ENCODE measurements at regions not wholly inside any gene's neighbourhood (a gene's known extent, or its start where the extent isn't known, plus 50 kb on each side); places are given as distances from the start of the nearest gene placed in this dataset.

- POLR2A ChIA-PET, result no interaction called here
- 0% methylated on average over 2 of the region's 2 CpGs for WGBS (ENCODE audit: low lambda C conversion rate)
Measured at GRCh38 chr13:111549464-111549863, 229.0 kb downstream of the TEX29 start.

GRCh38 chr13:111550062-111550461, 229.6 kb downstream of the TEX29 start:
- no peak overlapping the region for H3K4me3 ChIP-seq (ENCODE audit: low read depth in 2 of 2, low read length in 1 of 2)
- no peak overlapping the region for H2AFZ ChIP-seq (ENCODE audit: low read depth)
- no peak overlapping the region for H3K4me2 ChIP-seq
- no peaks in the 10 kb centered on the region for H3K9me2 ChIP-seq
- H3F3A ChIP-seq (replicated peaks; ENCODE audit: insufficient read depth), result no peaks in the 10 kb centered on the region
- DNase-seq, result no peak
- no peak for TF ChIP-seq TEAD4 (IDR thresholded peaks at IDR 0.05; ENCODE audit: borderline replicate concordance, insufficient read depth)
- TF ChIP-seq CHD2 (IDR thresholded peaks at IDR 0.05; ENCODE audit: low read length, partially characterized antibody), result no peak
- TF ChIP-seq JUND (IDR thresholded peaks at IDR 0.05), result no peak
- TF ChIP-seq YY1 (IDR thresholded peaks at IDR 0.05; ENCODE audit: low read depth), result no peak
- no peak for TF ChIP-seq MAX (IDR thresholded peaks at IDR 0.05; ENCODE audit: low read depth)
- TF ChIP-seq RXRA (IDR thresholded peaks at IDR 0.05; ENCODE audit: borderline replicate concordance, low read depth), result no peak
- no peak for TF ChIP-seq NFIC (IDR thresholded peaks at IDR 0.05; ENCODE audit: borderline replicate concordance)
- no peak for TF ChIP-seq TCF12 (IDR thresholded peaks at IDR 0.05)
- TF ChIP-seq CTCF (IDR thresholded peaks at IDR 0.05), result no peak
- no peak for TF ChIP-seq MXI1 (IDR thresholded peaks at IDR 0.05; ENCODE audit: low read depth, low read length)
- no peak for TF ChIP-seq IRF3 (IDR thresholded peaks at IDR 0.05; ENCODE audit: low read depth, low read length)
- no peak for TF ChIP-seq FOXM1 (IDR thresholded peaks at IDR 0.05; ENCODE audit: low read depth)
- no peak overlapping the region for H3K27ac ChIP-seq (ENCODE audit: low read depth in 2 of 2, low read length in 1 of 2)
- H3K36me3 ChIP-seq (replicated peaks in 1 of 2; ENCODE audit: control insufficient read depth in 1 of 2, insufficient read depth in 2 of 2, low read length in 1 of 2), result no peaks in the 10 kb centered on the region
- ChIA-PET POLR2A (no interaction called here), CTCF (no interaction called here)
- H3K79me2 ChIP-seq (ENCODE audit: insufficient read depth), result no peaks in the 10 kb centered on the region
- H3K9me3 ChIP-seq, result no peaks in the 10 kb centered on the region
- H3K4me1 ChIP-seq (ENCODE audit: control insufficient read depth in 1 of 2, insufficient read depth in 2 of 2, low read depth in 1 of 2, low read length in 1 of 2), result no peaks in the 10 kb centered on the region
- no peaks in the 10 kb centered on the region for H4K20me1 ChIP-seq (ENCODE audit: insufficient read depth)
- H3K27me3 ChIP-seq (ENCODE audit: insufficient read depth), result no peaks in the 10 kb centered on the region
- no peak overlapping the region for H3K9ac ChIP-seq

More at GRCh38 chr13:111549464-111549863, 229.0 kb downstream of the TEX29 start:
- no peak for DNase-seq
- Histone ChIP-seq H3K4me3 (ENCODE audit: low read depth in 2 of 2, low read length in 1 of 2) (no peak overlapping the region), H3K79me2 (ENCODE audit: insufficient read depth) (no peaks in the 10 kb centered on the region), H3K9me2 (no peaks in the 10 kb centered on the region), H3K9me3 (no peaks in the 10 kb centered on the region), H3K4me1 (ENCODE audit: control insufficient read depth in 1 of 2, insufficient read depth in 2 of 2, low read depth in 1 of 2, low read length in 1 of 2) (no peaks in the 10 kb centered on the region), H3K36me3 (replicated peaks in 1 of 2; ENCODE audit: control insufficient read depth in 1 of 2, insufficient read depth in 2 of 2, low read length in 1 of 2) (no peaks in the 10 kb centered on the region), H3K4me2 (no peak overlapping the region), H3K27ac (ENCODE audit: low read depth in 2 of 2, low read length in 1 of 2) (no peak overlapping the region), H2AFZ (ENCODE audit: low read depth) (no peak overlapping the region), H3K27me3 (ENCODE audit: insufficient read depth) (no peaks in the 10 kb centered on the region), H4K20me1 (ENCODE audit: insufficient read depth) (no peaks in the 10 kb centered on the region), H3F3A (replicated peaks; ENCODE audit: insufficient read depth) (no peaks in the 10 kb centered on the region), H3K9ac (no peak overlapping the region)
- no peak for TF ChIP-seq EZH2phosphoT487 (IDR thresholded peaks at IDR 0.05; ENCODE audit: borderline replicate concordance, low read depth)
- TF ChIP-seq NRF1 (IDR thresholded peaks at IDR 0.05; ENCODE audit: low read depth, low read length), result no peak
- TF ChIP-seq MAX (IDR thresholded peaks at IDR 0.05; ENCODE audit: low read depth), result no peak
- CTCF ChIA-PET, result no interaction called here

Data from SK-N-SH (cell line).